Pancreas (tissue), 10 donors: ENCODE measurements at regions not wholly inside any gene's neighbourhood (a gene's known extent, or its start where the extent isn't known, plus 50 kb on each side); places are given as distances from the start of the nearest gene placed in this dataset.

ENCODE experiments used
- ATAC-seq, 4 donors: fragments of 200-7000 bp; cut with Tn5 transposase; one replicate each; pipeline versions ENCODE4 v1.8.0 to v1.9.1; 2020; ENCODE audit warnings: mild to moderate bottlenecking in 4 of 4, moderate library complexity in 4 of 4
- DNase-seq, 6 donors: peaks; one replicate each; pipeline ENCODE4 v3.0.0-alpha.2; 2020
- FAIRE-seq: peaks from 2 replicates; lab custom pipeline; 2012; peaks lifted over from hg19 to GRCh38; lab: Jason Lieb, UNC
- H3K27ac ChIP-seq, 4 donors: fragments of 200-600 bp; sonication (generic); 1 replicate in 3 of 4; 2 replicates in 1 of 4; pipeline versions ENCODE4 v1.5.0 to v1.8.0; 2020
- H3K27me3 ChIP-seq, 4 donors: fragments of 200-600 bp; one replicate each; pipeline ENCODE4 v1.8.0; 2021
- H3K36me3 ChIP-seq, 3 donors: fragments of 200-600 bp; sonication (generic) in 1 of 3; one replicate each; pipeline versions ENCODE4 v1.5.0 to v1.8.0; 2020 to 2021
- H3K4me1 ChIP-seq, 3 donors: fragments of 200-600 bp; one replicate each; pipeline ENCODE4 v1.8.0; 2021
- H3K4me3 ChIP-seq, 4 donors: fragments of 200-600 bp; sonication (generic) in 2 of 4; one replicate each; pipeline versions ENCODE4 v1.5.0 to v1.8.0; 2020 to 2021
- H3K9me3 ChIP-seq, 4 donors: fragments of 200-600 bp; one replicate each; pipeline ENCODE4 v1.8.0; 2021
- WGBS, 2 donors: extraction: QIAGEN DNeasy Blood & Tissue Kit; methylation state at CpG; one replicate each; pipeline ENCODE4 v1.1.7; 2013; 5-methylcytosine and 5-hydroxymethylcytosine counted together
- intact Hi-C, 3 donors: fragments of 100-400 bp; cut with DNase I; formaldehyde crosslinking; loops; one replicate each; pipeline versions ENCODE4 v1.11.1 to v1.14.2; 2022
- TF ChIP-seq, protein P1 (sequence below), 4 donors: fragments of 200-600 bp; sonication (generic) in 3 of 4; IDR thresholded peaks; one replicate each; pipeline versions ENCODE4 v1.5.0 to v1.8.0; 2021; ENCODE audit warnings: antibody characterized with exemption in 4 of 4
- donor health status: healthy with polysubstance abuse.
- donor health status: DM: no; HTN: no; CAD: no; lungs with moderate emphysema.
- donor health status: DM: no; HTN: no; CAD: no.
- donor health status: control.
- donor health status: control.
- donor health status: Bipolar disorder and iron deficiency.
- donor health status: DM: yes; HTN: yes; CAD: no.
- donor health status: DM: no; HTN: no; CAD: no.
- donor health status: DM: no; HTN: no; CAD: no.
- donor health status: DM: yes; HTN: yes; CAD: no.

DNA sequence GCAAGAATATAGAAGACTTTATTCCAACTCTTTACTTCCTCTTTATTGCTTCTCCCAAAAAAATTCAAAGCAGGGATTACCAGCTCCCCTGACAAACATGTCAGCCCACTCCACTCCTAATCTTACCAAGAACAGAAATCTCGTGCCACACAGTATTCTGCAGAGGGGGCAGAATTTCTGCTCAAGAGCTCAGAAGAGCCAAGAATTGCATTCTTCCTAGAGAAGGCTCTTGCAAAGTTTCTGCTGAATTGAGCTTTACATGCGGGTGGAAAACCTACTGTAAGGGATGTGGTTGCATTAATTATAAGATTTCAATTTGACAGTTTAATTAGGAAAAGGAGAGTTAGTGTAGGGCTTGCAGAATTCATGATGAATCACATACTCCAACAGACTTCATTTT is 428.5 kb downstream of the CETN3 start:
- TF ChIP-seq, protein P1, sequence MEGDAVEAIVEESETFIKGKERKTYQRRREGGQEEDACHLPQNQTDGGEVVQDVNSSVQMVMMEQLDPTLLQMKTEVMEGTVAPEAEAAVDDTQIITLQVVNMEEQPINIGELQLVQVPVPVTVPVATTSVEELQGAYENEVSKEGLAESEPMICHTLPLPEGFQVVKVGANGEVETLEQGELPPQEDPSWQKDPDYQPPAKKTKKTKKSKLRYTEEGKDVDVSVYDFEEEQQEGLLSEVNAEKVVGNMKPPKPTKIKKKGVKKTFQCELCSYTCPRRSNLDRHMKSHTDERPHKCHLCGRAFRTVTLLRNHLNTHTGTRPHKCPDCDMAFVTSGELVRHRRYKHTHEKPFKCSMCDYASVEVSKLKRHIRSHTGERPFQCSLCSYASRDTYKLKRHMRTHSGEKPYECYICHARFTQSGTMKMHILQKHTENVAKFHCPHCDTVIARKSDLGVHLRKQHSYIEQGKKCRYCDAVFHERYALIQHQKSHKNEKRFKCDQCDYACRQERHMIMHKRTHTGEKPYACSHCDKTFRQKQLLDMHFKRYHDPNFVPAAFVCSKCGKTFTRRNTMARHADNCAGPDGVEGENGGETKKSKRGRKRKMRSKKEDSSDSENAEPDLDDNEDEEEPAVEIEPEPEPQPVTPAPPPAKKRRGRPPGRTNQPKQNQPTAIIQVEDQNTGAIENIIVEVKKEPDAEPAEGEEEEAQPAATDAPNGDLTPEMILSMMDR (IDR thresholded peaks at IDR 0.05): no peak
- H3K36me3 ChIP-seq: no peaks in the 10 kb centered on the region
- intact Hi-C loops: no loop called here
- peaks cover 0 to 8% (median 2%) of the 10 kb centered on the region in 3 donors for H3K4me1 ChIP-seq
- DNase-seq: no peak
- 69 to 71% methylated on average over 2 of the region's 2 CpGs for WGBS, 2 donors
- H3K27me3 ChIP-seq: no peaks in the 10 kb centered on the region
- no peak for FAIRE-seq
- no peaks in the 10 kb centered on the region for H3K9me3 ChIP-seq
- ATAC-seq: no peak
- no peak overlapping the region for H3K27ac ChIP-seq
- no peak overlapping the region for H3K4me3 ChIP-seq

DNA sequence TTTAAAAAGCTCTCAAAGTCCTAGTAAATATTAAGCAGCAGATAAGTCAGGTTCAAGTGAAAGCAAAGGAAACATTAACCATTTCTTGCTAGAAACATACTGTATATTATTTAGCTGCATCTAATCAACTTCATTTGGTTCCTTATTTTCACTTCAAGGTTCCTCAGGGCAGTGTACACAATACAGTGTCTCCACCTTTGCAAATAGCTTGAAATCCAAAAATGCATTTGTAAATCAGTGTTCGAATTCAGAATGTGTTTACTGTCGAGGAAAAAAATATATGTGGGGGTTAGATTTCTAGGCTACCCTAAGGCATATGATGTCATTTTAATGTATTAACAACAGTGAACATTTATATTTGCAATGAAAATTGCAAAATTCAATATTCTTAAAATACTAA is 436.0 kb downstream of the CETN3 start:
- Histone ChIP-seq H3K9me3 (no peaks in the 10 kb centered on the region), H3K4me1 (no peaks in the 10 kb centered on the region), H3K27me3 (no peaks in the 10 kb centered on the region), H3K4me3 (no peak overlapping the region), H3K27ac (no peak overlapping the region), H3K36me3 (no peaks in the 10 kb centered on the region)
- FAIRE-seq (no peak), ATAC-seq (no peak), DNase-seq (no peak)
- 75 to 79% methylated on average over 2 of the region's 2 CpGs for WGBS, 2 donors
- TF ChIP-seq, protein P1 (IDR thresholded peaks at IDR 0.05): no peak
- intact Hi-C loops: no loop called here

DNA sequence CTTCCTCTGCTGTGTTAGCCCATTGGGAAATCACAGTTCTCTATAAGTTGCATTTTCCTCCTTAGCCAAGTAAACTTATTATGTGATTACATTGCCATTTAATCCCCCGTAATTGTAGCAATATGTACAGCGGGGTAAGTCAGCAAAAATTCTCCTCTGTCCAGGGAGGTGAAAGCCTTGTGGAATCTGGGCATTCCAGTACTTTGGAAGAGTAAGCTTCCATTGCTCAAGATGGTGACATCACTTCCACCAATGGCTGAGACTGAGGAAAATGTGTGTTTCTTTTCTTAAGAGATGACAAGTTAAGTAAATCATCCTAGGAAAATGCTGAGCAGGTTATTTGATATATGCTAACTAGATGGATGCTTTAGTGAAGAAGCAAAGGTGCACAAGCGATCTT is 436.7 kb downstream of the CETN3 start:
- no peaks in the 10 kb centered on the region for H3K4me1 ChIP-seq
- H3K9me3 ChIP-seq: no peaks in the 10 kb centered on the region
- intact Hi-C loops: no loop called here
- TF ChIP-seq, protein P1 (IDR thresholded peaks at IDR 0.05): no peak
- no peak for FAIRE-seq
- 89 to 91% methylated on average over 3 of the region's 3 CpGs for WGBS, 2 donors
- no peaks in the 10 kb centered on the region for H3K27me3 ChIP-seq
- ATAC-seq: no peak
- H3K4me3 ChIP-seq: no peak overlapping the region
- no peak overlapping the region for H3K27ac ChIP-seq
- DNase-seq: no peak
- H3K36me3 ChIP-seq: no peaks in the 10 kb centered on the region

DNA sequence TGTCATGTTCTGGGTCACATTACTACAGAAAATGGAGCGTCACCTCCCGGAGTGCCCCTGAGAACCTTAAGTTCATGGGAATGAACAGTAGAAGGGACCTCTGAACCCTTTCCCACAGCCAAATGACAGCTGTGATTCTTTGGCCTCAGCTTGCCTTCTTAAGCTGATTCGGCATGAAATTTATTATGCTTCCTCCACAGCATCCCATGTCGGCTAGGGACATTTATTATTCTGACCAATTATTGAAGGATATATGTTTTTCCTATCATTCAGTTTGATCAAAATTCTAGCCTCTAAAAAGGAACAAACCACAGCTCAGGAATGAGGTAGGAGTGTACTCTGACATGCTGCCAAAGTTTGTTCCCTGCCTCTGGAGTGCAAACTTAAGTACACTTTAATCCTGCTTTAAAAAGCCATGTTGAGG is 440.6 kb downstream of the CETN3 start:
- DNase-seq (no peak), ATAC-seq (peak in 2 of 4 donors; percentile 37 to 49), FAIRE-seq (no peak)
- Histone ChIP-seq H3K4me1 (no peaks in the 10 kb centered on the region), H3K36me3 (no peaks in the 10 kb centered on the region), H3K4me3 (no peak overlapping the region), H3K27ac (no peak overlapping the region), H3K9me3 (no peaks in the 10 kb centered on the region), H3K27me3 (no peaks in the 10 kb centered on the region)
- 23 to 28% methylated on average over 4 of the region's 4 CpGs for WGBS, 2 donors
- TF ChIP-seq, protein P1 (IDR thresholded peaks at IDR 0.05): no peak
- intact Hi-C loops: no loop called here

DNA sequence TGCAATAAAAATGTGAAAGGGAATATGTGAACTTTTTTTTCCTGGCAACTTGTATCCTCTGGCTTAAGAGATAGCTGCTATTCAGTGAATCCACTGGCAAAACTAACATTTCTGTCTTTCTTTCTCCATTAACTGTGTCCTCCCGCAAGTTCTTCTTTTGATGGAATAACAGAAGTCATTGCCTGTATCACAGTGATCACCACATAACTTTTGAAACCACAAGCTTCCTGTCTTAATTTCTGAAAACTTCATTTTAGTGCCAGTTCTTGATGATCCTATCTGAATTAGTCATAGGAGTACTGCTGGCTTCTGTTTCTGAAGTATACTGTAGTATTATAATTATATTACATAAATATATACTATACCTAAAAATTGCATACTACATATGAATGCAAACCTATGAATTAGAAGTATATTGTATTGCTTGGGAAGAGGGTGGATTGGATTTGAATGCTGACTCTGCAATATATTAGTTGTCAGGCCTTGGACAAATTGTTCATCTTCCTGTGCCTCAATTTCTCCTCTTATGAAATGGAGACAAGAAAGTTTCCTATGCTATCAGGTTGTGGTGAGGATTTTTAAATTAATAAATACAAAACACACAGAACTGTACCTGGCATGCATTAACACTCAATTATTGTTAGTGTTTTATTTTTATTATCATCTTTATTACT is 441.6 kb downstream of the CETN3 start:
- FAIRE-seq: no peak
- H3K4me1 ChIP-seq: no peaks in the 10 kb centered on the region
- TF ChIP-seq, protein P1 (IDR thresholded peaks at IDR 0.05): no peak
- no peak overlapping the region for H3K4me3 ChIP-seq
- intact Hi-C loops: no loop called here
- DNase-seq: no peak
- ATAC-seq: no peak
- H3K27ac ChIP-seq: no peak overlapping the region
- no peaks in the 10 kb centered on the region for H3K9me3 ChIP-seq
- H3K27me3 ChIP-seq: no peaks in the 10 kb centered on the region
- WGBS, 2 donors: 84 to 91% methylated on average over 1 of the region's 1 CpG
- no peaks in the 10 kb centered on the region for H3K36me3 ChIP-seq
